NCI-H82 (cell line): ENCODE measurements at regions not wholly inside any gene's neighbourhood (a gene's known extent, or its start where the extent isn't known, plus 50 kb on each side); places are given as distances from the start of the nearest gene placed in this dataset.
"Not testable (repeated sequence)": the region's sequence is repeated elsewhere in the genome, so short reads cannot be mapped to it uniquely, and the experiment has no call there.

ENCODE experiments used
- DNase-seq: peaks from one replicate; lab custom pipeline; 2025; lab: John Stamatoyannopoulos, UW

DNA sequence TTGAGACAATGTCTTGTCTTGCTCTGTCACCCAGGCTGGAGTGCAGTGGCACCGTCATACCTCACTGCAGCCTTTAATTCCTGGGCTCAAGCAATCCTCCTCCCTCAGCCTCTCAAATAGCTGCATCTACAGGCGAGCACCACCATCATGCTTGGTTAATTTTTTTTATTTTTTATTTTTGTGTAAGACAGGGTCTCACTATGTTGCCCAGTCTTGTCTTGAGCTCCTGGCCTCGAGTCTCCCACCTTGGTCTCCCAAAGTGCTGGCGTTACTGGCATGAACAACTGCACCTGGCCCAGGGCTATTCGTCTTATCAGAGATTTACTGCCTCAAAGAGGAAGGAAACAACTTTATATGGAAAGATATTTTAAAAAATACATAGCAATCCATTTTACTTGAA, 102.8 kb upstream of the NUPR2 start:
- no peak for DNase-seq

DNA sequence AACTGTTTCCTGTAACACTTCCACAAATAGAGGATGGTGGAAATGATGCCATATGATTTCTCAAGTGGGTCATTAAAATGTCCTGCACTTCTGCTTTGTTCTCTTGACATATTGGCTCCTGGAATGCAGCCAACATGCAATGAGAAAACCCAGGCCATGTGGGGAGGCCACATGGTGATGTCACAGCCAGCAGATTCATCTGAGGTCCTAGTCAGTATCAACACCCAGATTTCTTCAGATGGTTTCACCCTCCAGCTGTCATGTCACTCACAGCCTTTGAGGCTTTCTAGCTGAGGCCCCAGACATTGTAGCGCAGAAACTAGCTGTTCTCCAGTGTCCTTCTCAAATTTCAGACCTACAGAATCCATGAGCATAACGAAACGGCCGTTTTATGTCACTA, 102.3 kb upstream of the NUPR2 start:
- no peak for DNase-seq

DNA sequence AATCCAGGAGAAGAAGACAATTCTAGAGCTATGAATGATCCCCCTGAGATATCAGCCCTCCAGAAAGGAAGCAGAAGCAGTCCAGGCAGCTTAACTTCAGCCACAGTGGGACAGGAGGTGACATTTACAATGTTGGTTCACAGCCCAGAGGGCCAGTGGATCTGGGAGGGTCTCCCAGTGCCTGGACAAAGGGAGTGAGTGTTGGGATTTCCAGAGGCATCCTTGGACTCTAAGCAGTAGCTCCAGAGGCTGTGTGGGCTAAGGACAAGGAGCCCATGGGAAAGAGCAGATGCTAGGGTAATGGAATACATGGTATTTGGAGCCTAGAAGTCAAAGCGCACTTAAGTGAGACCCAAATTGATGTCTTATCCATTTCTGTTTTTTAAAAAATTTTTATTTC, 97.4 kb upstream of the NUPR2 start:
- DNase-seq, result no peak

DNA sequence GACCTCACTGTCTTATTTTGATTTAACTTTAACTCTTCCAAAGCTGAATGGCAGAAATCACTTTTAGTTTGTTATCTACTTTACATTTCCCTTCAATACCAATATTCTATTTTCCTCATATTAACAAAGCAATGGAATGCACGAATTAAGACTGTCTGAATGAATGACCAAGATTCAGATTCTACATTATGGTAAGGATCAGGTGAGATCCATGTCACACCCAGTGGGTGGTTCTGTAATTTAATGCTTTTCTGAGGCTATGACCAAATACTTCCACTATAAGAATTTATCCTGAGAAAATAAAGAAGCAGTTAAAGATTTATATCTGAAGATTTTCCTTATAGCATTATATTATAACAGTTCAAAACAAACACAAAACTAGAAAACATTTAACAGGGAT, 90.2 kb upstream of the NUPR2 start:
- no peak for DNase-seq

DNA sequence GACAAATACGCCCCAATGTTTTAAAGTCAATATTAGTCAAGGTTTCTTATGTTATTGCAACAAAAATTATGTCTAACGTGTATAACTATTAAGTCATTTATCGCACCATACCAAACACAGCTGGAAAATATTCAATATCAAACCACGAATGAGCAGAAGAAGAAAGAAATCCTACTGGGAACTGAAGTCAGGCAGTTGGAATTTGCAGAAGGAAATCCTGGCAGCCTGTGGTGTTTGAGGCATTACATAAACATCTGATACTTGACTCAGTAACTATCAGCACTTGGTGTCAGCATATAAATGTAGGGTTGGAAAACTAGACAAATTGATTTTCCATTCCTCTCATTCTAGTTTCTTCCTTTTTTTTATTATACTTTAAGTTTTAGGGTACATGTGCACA, 83.4 kb upstream of the NUPR2 start:
- no peak for DNase-seq

DNA sequence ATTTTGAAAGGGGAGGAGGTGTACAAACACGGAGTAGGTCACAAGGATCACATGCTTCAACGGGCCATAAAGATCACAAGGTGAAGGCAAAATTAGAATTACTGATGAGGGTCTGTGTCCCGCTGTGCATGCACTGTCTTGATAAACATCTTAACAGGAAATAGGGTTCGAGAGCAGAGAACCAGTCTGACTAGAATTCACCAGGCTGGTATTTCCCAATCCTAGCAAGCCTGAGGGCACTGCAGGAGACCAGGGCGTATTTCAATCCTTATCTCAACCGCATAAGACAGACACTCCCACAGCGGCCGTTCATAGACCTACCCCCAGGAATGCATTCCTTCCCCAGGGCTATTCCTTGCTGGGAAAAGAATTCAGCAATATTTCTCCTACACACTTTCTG, 80.0 kb upstream of the NUPR2 start:
- not testable (repeated sequence) for DNase-seq

DNA sequence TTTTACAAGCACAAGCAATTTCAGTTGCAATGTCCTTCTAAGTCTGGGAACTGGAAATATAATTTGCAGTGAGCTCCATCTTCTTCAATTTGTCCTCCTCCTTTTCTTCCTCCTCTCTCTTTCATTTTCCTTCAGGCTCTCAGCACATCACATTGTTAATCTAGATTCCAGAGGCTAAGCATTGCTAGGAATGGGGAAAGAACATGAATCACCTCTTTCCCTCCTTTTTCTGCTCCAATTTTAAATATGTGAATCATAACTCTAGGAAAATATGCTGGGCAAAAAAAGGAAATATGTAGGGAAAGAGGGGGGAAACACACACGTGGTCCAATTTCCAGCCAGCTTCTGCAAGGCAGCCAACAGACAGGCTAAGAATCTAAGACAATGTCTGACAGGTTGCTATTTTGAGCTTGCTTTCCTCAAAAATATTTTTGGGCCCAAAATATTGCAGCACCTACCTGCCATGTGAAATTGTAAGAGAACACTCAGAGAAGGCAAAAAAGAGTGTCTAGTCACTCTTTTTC, 72.7 kb upstream of the NUPR2 start:
- DNase-seq, result no peak

DNA sequence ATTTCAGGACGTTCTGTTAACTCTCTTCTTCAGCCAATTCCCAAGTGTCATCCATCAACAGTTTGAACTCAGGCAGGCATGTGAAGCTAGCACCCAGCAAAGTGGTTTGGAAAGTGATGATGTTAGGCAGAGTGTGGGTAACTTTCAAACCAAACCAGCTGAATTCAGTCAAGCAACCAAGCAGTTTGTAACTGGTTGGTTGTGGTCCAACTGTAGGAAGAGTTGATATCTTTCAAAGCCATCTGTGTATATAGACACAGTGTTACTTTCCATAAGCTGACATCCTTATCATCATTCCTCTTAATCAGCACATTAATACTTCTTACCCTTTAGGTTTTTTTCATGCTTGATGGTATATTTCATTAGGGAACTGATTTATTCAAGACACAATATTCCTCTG, 72.2 kb upstream of the NUPR2 start:
- no peak for DNase-seq

DNA sequence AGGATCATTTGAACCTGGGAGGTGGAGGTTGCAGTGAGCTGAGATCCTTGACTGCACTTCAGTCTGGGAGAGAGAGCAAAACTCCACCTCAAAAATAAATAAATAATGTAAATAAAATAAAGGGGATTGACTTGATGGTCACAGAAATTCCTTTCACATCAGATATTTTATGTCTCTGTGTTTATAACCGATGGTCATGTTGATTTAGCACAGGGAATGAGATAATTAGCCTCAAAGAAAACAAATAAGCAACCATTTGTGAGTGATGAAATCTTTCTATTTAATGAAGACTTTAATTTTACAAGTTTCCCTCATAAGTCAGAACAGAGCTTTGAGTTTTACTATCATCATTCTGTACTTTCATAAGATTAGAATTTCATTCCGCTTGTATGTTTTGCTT, 64.8 kb upstream of the NUPR2 start:
- no peak for DNase-seq

DNA sequence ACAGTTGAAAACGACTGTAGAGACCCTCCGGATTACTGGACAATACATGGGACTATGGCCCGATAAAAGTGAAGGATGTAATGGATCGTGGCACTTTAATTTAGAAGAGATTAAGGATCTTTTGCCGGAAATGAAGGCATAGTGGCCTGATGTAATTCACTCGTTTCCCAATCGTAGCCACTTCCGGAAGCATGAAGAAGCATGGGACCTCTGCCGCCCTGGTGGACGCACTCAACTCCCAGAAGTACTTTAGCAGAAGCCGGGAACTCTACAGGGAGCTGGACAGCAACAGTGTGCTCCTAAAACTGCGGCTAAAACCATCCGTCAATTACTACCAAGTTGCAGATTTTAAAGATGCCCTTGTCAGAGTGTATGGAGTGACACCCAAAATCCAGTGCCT, 59.6 kb upstream of the NUPR2 start:
- DNase-seq, result no peak

DNA sequence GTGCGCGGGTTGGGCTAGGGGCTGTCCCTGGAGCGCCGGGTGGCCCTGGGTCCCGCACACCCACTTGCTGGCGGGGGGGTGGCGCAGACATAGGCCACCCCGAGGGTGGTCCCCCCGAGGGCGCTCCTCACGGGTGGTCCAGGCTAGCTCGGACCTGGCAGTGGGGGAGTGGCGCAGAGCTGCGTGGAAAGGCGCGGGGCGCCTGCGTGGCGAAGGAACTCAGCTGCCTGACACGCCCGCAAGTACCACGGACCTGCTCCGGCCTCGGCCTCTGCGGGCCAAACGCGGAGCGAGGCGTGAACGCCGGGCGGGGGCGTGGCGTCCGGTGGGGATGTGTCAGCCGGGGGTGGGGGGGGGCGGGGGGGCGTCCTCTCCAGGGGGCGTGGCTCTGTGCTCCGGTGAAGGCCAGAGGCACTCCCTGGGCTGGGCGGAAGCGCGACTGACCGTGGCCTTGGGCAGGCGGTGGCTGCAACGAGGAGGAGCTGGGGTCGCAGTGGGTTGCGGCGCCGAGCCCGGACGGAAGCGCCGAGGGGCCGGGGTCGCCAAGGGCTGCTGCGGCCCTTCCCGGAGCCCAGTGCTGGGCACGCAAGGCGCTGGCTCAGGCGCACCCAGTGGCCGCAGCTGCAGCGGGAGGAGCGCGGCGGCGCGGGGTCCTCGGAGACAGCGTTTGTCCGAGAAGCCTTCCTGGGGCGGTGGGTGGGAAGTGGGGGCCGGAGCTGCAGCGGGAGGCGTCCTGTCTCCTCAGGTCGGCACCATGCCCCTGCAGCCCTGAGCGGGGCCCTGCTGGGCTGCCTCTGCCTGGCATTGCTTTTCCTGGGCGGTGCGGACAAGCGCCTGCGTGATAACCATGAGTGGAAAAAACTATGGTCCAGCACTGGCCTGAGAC, 58.9 kb upstream of the NUPR2 start:
- peak; percentile 5 for DNase-seq

DNA sequence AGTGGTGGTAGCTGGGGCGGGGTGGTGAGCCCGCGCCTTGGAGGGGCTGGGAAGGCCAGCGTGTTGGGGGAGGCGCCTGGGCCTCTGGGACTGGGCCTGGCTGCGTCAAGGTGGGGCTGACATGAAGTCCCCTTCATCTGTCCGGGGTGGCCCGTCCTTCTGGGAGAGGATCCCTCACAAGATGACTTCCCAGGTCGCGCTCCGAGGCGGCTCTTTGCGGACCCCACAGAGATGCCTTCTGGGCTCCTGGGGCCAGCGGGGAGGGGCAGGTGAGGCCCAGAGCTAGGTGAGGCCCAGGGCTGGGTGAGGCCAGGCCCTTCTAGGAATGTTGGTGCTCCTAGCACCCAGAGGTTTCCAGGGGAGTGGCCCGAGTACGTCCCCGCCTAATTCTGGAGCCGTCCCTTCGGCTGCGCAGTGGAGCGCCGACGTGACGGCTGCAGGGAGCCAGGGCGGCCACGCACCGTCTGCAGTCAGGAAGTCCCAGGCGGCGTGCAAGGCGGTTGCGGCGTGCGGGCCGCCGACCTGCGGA, 58.2 kb upstream of the NUPR2 start:
- DNase-seq, result no peak
